ENCODE measurements at regions not wholly inside any gene's neighbourhood (a gene's known extent, or its start where the extent isn't known, plus 50 kb on each side); places are given as distances from the start of the nearest gene placed in this dataset.
A peak's percentile ranks its signal among the peaks of the same experiment; 100 is the strongest.

DNA sequence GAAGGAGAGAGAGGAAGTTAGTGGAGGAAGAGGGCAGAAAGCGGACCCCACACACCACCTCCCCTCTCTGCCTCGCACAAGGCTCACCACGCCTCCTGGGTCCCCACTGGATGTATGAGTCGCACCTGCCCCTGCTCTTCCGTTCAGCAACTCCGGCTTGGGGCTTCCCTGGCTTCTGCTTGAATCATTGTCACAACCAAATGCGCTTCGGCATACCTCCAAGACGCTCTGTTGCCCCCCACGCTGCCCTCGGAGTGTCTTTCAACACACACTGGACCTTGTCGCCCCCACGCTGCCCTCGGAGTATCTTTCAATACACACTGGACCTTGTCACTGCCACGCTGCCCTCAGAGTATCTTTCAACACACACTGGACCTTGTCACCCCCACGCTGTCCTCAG lies 247.2 kb downstream of the TEX29 start:
- peaks cover 13% of the 10 kb centered on the region for H3K27me3 Mint-ChIP-seq (ENCODE audit: unreplicated experiment)
- peaks cover 12% of the 10 kb centered on the region for H3K36me3 Mint-ChIP-seq (ENCODE audit: unreplicated experiment)
- peaks cover 4% of the 10 kb centered on the region for H3K9me3 Mint-ChIP-seq (ENCODE audit: unreplicated experiment)
- H3K4me1 Mint-ChIP-seq (ENCODE audit: low read depth, unreplicated experiment): peaks cover 8% of the 10 kb centered on the region
- TF ChIP-seq, protein P1, sequence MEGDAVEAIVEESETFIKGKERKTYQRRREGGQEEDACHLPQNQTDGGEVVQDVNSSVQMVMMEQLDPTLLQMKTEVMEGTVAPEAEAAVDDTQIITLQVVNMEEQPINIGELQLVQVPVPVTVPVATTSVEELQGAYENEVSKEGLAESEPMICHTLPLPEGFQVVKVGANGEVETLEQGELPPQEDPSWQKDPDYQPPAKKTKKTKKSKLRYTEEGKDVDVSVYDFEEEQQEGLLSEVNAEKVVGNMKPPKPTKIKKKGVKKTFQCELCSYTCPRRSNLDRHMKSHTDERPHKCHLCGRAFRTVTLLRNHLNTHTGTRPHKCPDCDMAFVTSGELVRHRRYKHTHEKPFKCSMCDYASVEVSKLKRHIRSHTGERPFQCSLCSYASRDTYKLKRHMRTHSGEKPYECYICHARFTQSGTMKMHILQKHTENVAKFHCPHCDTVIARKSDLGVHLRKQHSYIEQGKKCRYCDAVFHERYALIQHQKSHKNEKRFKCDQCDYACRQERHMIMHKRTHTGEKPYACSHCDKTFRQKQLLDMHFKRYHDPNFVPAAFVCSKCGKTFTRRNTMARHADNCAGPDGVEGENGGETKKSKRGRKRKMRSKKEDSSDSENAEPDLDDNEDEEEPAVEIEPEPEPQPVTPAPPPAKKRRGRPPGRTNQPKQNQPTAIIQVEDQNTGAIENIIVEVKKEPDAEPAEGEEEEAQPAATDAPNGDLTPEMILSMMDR (IDR thresholded peaks at IDR 0.05; ENCODE audit: partially characterized antibody, unreplicated experiment): no peak
- DNase-seq: no peak
- H3K27ac Mint-ChIP-seq (ENCODE audit: unreplicated experiment): no peak overlapping the region
- no peak overlapping the region for H3K4me3 Mint-ChIP-seq (ENCODE audit: unreplicated experiment)

DNA sequence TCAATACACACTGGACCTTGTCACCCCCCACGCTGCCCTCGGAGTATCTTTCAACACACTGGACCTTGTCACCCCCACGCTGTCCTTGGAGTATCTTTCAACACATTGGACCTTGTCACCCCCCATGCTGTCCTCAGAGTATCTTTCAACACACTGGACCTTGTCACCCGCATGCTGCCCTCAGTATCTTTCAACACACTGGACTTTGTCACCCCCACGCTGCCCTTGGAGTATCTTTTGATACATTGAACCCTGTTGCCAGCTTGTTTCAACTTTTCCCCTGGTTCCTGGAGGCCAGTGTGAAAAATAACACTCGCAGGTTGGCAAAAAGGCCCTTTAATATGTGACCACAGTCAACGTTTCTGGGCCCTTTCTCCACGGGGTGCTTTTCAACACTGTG lies 247.8 kb downstream of the TEX29 start:
- Mint-ChIP-seq H3K4me3 (ENCODE audit: unreplicated experiment) (no peak overlapping the region), H3K4me1 (ENCODE audit: low read depth, unreplicated experiment) (peaks cover 11% of the 10 kb centered on the region), H3K9me3 (ENCODE audit: unreplicated experiment) (peaks cover 11% of the 10 kb centered on the region), H3K27ac (ENCODE audit: unreplicated experiment) (no peak overlapping the region), H3K27me3 (ENCODE audit: unreplicated experiment) (peaks cover 19% of the 10 kb centered on the region), H3K36me3 (ENCODE audit: unreplicated experiment) (peaks cover 12% of the 10 kb centered on the region)
- DNase-seq: no peak
- TF ChIP-seq, protein P1 (IDR thresholded peaks at IDR 0.05; ENCODE audit: partially characterized antibody, unreplicated experiment): no peak

DNA sequence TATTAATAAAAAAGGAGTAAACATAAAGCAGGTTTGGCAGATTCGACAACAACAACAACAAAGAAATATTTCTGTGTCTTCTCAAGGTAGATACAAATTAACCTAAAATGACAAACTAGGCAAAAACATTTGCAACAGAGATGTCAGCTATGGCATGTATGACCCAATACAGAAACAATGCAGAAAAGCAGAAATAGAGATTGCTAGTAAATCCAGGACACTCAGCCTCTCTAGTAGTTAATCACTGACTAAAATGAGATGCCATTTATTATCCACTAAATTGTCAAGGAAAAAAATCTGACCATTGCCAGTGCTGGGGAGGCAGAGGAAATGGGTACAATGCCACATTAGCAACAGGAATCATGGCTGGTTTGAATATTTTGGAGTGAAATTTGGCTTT lies 250.5 kb downstream of the TEX29 start:
- H3K9me3 Mint-ChIP-seq (ENCODE audit: unreplicated experiment): peaks cover 25% of the 10 kb centered on the region
- H3K4me1 Mint-ChIP-seq (ENCODE audit: low read depth, unreplicated experiment): peaks cover 11% of the 10 kb centered on the region

DNA sequence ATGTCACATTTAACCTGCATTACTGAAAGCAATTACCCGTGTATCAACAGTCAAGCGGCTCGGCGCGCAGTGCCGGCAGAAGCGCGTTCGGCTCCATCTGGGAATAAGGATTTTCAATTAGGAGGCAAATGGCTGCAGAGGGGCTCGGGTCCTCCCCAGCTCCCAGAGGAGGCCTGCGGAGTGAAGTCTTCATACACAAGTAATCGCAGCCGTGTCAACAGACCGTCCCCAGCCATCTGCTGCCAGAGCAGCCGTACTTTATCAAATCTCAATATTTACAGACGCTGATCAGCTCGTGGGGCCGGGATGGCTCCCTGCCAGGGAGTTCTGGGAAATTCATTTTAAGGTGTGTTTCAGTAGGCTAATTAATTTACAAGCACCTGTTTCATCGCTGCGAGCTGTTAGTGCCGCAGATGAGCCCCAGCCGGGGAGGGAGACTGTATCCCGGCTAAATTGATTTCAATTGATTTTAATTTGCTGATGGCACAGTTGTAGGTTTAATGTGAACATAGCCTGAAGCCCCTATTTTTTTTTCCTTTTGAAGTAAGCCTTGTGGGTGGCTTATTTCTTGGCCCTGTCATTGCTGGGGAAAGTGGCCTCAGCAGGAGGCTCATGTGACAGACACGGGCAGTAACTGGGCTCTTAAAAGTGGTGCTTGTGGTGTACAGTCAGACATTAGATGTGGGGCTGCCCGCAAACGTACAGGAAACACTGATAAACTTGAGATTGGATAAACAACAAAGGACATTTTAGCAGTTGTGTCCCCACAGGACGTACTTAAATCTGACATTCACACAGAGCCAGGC lies 252.7 kb downstream of the TEX29 start:
- Mint-ChIP-seq H3K4me3 (ENCODE audit: unreplicated experiment) (peak overlapping the region; percentile 36), H3K36me3 (ENCODE audit: unreplicated experiment) (peaks cover 23% of the 10 kb centered on the region), H3K4me1 (ENCODE audit: low read depth, unreplicated experiment) (peaks cover 16% of the 10 kb centered on the region), H3K27ac (ENCODE audit: unreplicated experiment) (peak overlapping the region; percentile 88), H3K9me3 (ENCODE audit: unreplicated experiment) (peaks cover 25% of the 10 kb centered on the region), H3K27me3 (ENCODE audit: unreplicated experiment) (peaks cover 21% of the 10 kb centered on the region)
- TF ChIP-seq, protein P1 (IDR thresholded peaks at IDR 0.05; ENCODE audit: partially characterized antibody, unreplicated experiment): no peak
- peak; percentile 85 for DNase-seq

More for the DNA sequence above, 250.5 kb downstream of the TEX29 start:
- Mint-ChIP-seq H3K4me3 (ENCODE audit: unreplicated experiment) (no peak overlapping the region), H3K36me3 (ENCODE audit: unreplicated experiment) (peaks cover 29% of the 10 kb centered on the region), H3K27me3 (ENCODE audit: unreplicated experiment) (peaks cover 24% of the 10 kb centered on the region), H3K27ac (ENCODE audit: unreplicated experiment) (no peak overlapping the region)
- no peak for DNase-seq
- TF ChIP-seq, protein P1 (IDR thresholded peaks at IDR 0.05; ENCODE audit: partially characterized antibody, unreplicated experiment): no peak

DNA sequence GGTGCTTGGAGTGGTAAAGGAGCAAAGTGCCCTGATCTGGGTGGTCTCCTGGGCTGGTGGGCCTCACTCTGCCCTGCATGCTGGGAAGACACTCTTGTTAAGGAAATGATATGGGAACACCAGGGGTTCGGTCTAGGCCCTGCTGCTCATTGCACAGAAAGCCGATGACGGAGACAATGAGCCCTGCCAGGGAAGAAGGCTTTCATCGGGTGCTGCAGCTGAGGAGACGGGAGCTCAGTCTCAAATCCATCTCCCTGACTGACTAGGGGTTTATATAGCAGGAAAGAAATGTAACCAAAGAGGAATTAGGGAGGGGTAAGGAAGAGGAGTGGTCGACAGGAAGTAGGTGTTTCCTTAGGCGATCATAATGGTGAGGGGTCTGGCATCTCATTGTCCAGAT lies 253.4 kb downstream of the TEX29 start:
- Mint-ChIP-seq H3K27me3 (ENCODE audit: unreplicated experiment) (peaks cover 20% of the 10 kb centered on the region), H3K4me3 (ENCODE audit: unreplicated experiment) (no peak overlapping the region), H3K27ac (ENCODE audit: unreplicated experiment) (peak overlapping the region; percentile 88), H3K4me1 (ENCODE audit: low read depth, unreplicated experiment) (peaks cover 16% of the 10 kb centered on the region), H3K9me3 (ENCODE audit: unreplicated experiment) (peaks cover 25% of the 10 kb centered on the region), H3K36me3 (ENCODE audit: unreplicated experiment) (peaks cover 21% of the 10 kb centered on the region)
- no peak for DNase-seq
- TF ChIP-seq, protein P1 (IDR thresholded peaks at IDR 0.05; ENCODE audit: partially characterized antibody, unreplicated experiment): no peak

All from glutamatergic neuron (in vitro differentiated cells).